Smooth muscle cell of the brain vasculature (primary cell): ENCODE measurements at regions not wholly inside any gene's neighbourhood (a gene's known extent, or its start where the extent isn't known, plus 50 kb on each side); places are given as distances from the start of the nearest gene placed in this dataset.

ENCODE experiments used
- DNase-seq: peaks from one replicate; pipeline ENCODE4 v3.0.0-alpha.2; 2012; ENCODE audit warnings: low read depth, low spot score

GRCh38 chr4:112994732-112995464, 54.6 kb upstream of the ANK2 start:
- DNase-seq: no peak
